NCI-H460 (cell line): ENCODE measurements at regions not wholly inside any gene's neighbourhood (a gene's known extent, or its start where the extent isn't known, plus 50 kb on each side); places are given as distances from the start of the nearest gene placed in this dataset.
"Not testable (repeated sequence)": the region's sequence is repeated elsewhere in the genome, so short reads cannot be mapped to it uniquely, and the experiment has no call there.

Experiments used
- DNase-seq: peaks from one replicate; pipeline ENCODE4 v3.0.0-alpha.2; 2016; ENCODE audit warnings: low read depth; ENCODE audit errors: extremely low read depth

- no peak for DNase-seq
Measured at GRCh38 chrX:150050387-150050786, 112.1 kb upstream of the EOLA2 start.

DNA sequence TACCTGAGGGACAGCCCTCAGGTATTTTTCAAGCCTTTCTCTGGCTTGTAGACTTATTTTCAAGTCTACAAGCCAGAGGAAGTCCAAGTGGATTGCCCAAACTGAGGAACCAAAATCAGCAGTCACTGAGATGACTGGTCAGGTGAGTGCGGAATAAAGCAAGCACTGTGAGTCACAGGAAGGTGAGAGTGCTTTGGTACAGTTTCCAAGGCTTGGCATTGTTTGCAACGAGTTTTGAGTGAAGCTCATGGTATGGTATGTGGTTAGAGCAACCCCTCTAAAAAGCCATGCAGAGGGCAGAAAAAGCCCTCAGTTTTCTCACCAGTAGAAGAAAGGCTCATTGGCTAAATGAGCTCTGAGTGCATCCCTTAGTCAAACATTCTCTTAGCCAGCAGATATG is 112.8 kb upstream of the EOLA2 start:
- no peak for DNase-seq

DNA sequence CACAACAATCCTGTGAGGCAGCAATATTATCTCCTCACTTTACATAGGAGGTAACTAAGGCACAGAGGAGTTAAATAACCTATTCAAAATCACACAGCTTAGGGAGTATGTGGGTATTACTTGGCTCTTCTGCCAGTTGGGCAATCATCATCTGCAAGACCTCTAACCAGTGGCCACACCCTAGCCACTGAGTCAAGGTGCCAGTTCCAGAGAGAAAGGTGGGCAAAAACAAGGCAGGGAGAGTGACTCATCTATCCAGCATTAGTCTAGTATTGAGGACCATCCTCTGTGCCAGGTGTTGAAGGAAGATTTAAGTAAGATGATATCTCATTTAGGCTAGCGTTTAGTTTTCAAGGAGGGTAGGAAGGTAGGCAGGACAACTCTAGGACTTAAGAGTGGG is 113.9 kb upstream of the EOLA2 start:
- DNase-seq: no peak

DNA sequence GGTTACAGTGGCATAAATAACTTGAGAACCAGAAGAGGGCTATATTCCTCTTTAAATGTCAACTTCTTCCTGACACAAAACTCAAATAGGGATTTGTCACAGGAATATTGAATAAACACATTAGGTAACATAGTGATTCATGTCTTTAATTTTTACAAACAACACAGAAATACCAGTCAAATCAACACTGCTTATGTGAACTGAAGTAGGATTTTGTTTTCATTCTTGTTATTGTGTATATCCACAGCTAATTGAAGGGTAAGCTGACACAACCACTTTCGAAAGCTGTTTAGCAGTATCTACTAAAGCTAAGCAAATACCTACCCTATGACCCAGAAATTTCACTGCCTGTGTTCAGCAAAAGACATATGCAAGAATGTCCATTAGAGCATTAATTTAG is 120.4 kb upstream of the EOLA2 start:
- peak; percentile 18 for DNase-seq

DNA sequence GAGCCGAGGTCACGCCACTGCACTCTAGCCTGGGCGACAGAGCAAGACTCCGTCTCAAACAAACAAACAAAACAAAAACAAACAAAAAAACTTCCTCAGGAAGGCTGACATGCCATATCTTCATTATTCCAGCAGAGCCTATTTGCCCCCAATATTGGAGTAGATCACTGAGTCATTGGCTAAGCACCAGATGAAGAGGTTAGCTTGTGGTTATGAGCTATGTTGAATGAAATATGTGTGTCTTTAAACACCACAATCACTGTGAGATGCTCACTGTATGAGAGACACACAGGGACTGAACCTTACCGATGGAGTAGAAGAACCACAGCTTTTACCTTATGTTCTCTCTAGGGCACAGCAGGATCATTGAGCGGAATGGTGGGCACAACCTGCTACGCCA is 122.1 kb upstream of the EOLA2 start:
- DNase-seq: no peak

GRCh38 chrX:150062292-150063137 is 124.2 kb upstream of the EOLA2 start:
- no peak for DNase-seq

DNA sequence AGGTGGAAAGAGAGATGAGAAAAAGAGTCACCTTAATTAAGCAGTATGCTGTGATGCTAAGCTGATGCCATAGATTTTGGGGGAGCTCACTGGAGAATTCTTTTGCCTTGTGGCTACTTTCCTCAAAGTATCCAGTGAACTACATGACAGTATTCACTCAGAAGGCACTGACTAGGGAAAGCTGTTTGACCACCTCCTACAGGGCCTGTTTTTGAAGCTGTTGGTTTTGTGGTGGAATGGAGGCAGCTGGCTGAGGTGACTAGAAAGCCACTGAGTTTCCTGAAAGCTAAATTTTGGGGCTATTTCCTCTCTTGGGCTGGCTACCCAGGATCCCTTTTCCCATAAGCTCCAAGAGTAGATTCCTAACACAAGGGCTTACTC is 124.8 kb upstream of the EOLA2 start:
- DNase-seq: no peak

DNA sequence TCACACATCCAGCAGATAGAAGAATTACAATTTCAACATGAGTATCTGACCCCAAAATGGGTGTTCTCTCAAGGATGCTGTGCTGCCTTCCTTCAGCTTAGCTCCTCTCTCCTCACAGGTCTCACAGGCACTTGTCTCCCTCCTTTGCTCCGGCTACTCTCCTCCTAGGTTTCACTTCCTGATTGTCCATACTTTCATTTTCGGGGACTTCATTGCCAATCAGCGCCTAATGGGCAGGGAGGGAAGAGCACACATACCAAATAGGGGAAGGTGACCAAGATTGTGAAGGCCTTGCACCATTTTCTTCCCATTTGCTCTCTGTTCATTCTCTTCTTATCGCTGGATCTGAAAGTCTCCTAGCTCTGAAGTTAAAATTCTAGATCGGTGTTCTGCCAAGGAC is 125.4 kb upstream of the EOLA2 start:
- DNase-seq: no peak

- no peak for DNase-seq
Measured at GRCh38 chrX:150074175-150074574, 135.9 kb upstream of the EOLA2 start.

DNA sequence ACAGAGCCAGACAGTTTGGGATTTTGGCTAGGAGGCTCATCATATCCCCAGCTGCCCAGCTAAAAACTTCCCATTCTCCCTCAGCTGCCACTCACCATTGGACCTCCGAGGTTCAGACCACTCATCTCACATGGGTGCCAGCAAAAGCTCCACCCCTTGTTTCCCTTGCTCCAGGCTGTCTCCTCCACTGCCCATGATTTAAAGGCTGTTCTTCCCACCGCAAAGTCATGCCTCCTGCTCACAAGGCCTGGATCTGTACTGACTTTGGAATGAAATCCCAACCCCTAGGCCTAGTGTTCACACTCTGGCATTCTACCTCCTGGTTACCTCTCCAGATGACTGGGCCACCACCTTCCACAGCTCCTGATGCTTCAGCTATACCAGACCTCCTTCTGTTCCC is 142.2 kb upstream of the EOLA2 start:
- no peak for DNase-seq

DNA sequence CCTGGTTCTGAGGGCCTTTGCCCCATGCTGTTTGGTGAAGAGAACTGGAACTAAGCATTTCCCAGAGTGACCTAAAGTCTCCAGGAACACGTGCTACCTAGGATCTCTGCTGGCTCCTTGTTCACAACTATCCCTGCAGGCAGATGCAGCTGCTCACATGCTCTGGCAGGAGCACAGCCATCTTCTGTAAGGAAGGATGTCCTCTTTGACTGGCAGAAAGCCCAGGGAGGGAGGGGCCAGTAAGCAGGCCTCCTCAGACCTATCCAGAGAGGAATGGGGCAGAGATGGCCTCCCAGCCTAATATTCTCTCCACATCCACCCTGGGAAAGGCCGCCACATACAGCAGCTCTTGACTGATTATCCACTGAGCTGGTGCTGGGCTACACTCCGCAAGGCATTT is 142.8 kb upstream of the EOLA2 start:
- no peak for DNase-seq

DNA sequence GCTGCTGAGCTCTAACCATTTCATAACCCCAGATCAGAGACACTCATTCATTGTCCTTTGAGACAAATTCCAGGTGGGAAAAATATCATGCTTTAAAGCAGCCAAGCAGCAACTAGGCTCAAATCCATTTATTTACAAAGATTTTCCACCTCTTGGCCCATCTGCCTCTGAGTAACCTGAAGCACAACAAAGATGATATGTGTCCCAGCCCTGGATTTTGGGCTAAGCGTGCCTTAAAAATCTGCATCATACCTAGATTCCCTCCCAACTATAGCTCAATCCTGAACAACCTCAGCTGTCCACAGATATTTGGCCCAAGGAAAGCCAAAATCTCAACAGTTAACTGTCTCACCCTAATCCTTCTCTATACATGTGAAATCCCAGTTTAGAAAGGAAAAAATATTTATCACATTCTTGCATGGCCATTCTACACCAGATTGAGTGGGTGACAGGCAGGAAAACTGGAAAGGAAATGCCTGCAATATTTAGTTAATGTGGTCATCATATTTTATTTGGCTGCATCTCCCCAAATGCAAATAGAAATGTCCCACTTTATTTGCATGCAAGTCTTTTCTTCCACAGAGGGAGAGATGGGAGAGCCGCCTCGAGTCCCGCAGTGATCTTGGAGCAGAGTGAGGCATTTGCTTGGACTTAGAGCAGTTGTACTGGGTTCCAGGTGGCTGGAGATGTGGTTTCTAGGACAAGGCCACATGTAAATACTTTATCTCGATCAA is 146.4 kb upstream of the EOLA2 start:
- peak; percentile 56 for DNase-seq

DNA sequence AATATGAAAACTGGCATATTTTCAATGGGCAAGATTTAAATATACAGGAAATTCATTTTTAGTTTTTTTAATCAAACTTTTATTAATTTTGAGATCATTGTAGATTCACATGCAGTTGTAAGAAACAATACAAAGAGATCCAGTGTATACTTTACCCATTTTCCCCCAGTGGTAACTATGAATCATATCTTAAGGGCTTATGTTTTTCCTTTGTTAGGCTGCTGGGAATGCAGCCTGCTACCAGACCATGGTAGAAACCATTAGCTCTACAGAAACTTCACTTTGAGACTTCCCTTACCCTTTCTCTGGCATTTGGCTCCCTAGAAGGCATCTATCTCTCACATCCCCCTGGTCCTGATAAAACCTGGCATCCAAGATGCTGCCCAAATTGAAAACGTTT is 147.6 kb upstream of the EOLA2 start:
- DNase-seq: no peak

DNA sequence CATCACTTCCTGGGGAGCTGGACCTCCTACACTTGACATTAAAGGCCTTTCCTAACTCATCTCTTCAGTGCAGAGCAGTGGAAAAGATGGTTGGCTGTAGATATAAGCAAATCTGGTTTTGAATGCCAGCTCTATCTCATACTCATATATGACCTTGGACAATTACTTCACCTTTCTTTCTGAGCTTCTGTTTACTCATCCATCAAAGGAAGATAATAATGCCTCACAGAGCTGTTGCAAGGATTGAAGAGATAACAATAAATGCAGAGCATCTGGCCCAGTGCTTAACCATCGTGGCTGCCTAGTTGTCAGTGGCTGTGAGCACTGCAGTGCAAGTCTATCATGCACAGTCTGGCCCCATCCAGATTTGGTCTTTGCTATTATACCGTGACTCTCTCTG is 148.1 kb upstream of the EOLA2 start:
- no peak for DNase-seq

GRCh38 chrX:150087612-150088011 is 149.3 kb upstream of the EOLA2 start:
- DNase-seq: no peak

GRCh38 chrX:150088042-150088441 is 149.8 kb upstream of the EOLA2 start:
- DNase-seq: no peak

- DNase-seq: no peak
Measured at GRCh38 chrX:150088766-150089518, 150.7 kb upstream of the EOLA2 start.

GRCh38 chrX:150091300-150091699 is 153.0 kb upstream of the EOLA2 start:
- DNase-seq: not testable (repeated sequence)

GRCh38 chrX:150092549-150092948 is 154.3 kb upstream of the EOLA2 start:
- no peak for DNase-seq

- DNase-seq: no peak
Measured at GRCh38 chrX:150094375-150094774, 156.1 kb upstream of the EOLA2 start.

DNA sequence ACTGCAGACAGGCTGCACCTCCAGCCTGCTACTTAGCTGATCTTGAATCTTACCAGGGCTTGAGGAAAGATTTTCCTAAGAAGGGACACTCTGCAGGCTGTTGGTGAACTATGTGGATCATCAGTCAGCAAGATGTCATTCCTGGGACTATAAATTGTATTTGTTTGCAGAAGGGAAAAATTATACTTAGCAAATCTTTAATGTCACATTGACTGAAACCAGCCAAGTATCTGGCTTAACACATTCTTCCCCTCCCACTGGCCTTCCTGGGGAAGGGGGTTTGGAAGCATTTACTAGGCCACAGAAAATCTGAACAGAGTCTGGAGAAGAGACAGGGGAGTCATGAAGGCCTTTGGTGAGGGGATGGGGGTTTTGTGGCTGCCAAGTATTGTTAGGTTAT is 156.7 kb upstream of the EOLA2 start:
- no peak for DNase-seq

GRCh38 chrX:150099316-150099715 is 161.0 kb upstream of the EOLA2 start:
- no peak for DNase-seq
